ENCODE measurements at regions not wholly inside any gene's neighbourhood (a gene's known extent, or its start where the extent isn't known, plus 50 kb on each side); places are given as distances from the start of the nearest gene placed in this dataset.
"Not testable (repeated sequence)": the region's sequence is repeated elsewhere in the genome, so short reads cannot be mapped to it uniquely, and the experiment has no call there.

DNA sequence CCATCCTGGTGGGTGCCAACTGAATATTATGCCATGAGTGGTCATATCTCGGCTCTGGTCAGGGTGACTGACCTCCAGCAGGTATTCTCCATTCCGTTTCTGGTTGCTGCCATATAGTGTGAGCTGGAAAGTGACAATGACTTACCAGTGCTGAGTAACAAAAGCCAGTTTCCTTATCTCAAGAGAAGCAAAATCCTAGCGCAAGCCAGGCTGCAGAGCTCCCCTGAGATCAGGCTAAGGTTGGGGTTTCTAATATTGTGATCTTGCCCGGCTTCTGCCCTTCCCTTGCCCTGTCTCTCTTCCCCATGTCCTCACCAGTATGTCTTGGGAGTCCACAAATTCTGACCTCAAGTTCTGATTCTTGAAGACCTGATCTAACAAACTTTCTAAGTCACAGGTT lies 271.3 kb upstream of the SPTLC3 start:
- no peak for DNase-seq (ENCODE audit: low spot score)

DNA sequence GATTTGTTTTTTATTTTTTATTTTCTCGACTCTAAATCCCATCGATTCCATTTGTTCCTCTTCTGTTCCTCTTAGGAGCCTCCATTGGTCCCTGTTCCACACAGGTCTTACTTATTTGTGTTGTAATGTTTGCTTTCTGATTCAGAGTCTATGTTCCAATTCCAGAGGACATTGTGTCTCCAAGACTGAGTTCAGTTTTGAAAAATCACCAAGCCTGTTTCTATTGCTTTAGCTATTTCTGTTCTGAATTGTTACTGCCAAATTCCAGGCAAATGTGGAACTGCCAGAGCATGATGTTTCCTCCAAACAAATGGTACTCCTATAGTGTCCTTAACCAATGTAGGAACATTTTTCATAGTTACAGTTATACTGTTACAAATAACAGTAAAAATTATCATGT lies 270.9 kb upstream of the SPTLC3 start:
- no peak for DNase-seq (ENCODE audit: low spot score)

DNA sequence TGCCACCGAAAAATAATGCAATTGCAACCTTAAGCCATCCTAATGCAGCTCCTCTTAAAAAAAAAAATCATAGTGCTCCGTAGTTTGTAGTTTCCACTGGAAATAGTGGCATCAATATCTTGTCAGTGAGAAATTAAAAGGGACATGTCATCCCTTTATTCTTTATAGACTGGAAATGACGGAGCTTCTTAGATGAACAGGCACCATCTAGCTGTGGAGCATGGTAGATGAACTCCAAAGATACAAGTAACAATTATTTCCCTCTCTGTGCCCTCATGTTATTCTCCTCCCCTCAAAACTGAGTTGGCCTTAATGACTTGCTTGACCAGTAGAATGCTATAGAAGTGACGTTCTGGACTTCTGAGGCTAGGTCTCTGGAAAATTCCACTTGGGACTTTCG lies 268.1 kb upstream of the SPTLC3 start:
- DNase-seq (ENCODE audit: low spot score): no peak

DNA sequence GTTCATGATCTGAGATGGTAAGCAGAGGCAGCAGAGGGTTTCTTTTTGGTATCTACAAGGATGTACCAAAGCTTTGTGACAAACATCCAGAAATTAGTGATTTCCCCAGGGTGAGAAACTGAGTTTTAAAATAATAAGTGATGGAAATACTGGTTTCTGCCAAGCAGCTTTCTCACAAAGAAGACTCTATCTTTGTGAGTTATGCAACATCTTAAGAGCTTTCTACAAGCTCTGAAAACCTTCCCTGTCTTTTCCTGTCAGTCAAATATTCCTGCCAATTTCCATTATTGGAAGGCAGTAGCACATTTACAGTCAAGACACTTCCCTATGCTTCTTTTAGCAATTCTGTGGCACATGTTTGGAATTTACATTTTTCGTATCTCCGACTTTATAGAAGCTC lies 264.7 kb upstream of the SPTLC3 start:
- no peak for DNase-seq (ENCODE audit: low spot score)

DNA sequence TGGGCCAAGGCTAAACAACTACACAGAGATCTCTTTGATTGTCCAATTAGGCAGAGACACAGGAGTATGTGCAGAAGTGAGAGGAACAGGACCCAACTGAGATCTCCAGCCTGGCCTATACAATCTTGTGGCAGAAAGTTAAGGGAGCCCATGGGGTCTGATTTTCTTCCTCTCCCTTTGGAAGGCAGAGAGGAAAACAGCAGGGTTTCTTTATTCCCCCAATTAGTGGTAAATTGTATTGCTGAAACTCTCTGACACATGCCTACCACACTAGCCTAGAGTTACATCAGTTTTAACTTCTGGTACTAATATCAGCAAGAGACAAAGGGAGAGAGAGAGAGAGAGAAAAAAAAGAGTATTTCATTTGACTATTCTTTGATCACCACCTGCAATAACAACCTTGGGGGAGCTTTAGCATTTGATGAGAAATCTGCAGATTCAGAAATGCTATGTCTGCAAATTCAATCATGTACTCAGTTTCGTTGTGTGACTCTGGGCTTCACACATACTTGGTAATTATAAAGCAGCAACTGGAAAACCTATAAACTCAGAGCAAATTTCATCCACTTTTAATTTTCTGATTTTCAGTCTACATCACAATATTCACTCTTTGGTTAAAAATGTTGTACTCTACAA lies 260.3 kb upstream of the SPTLC3 start:
- DNase-seq (ENCODE audit: low spot score): no peak

DNA sequence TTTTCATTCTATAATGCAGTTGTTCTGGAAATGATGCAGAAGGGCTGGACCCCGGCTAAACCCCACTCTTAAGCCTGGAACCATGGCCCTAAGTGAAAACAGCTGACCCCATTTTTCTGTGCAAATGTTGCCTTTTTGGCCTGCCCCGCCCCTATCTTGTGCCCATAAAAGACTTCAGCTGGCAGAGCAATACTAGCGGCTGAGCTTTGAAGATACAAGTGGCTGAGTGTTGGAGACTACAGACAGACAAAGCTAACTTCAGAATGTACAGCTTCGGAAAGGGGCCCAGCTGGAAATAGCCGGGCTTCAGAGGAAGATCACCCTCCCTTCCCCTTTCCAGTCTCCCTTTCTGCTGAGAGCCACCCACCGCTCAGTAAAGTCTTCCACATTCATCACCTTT lies 258.6 kb upstream of the SPTLC3 start:
- DNase-seq (ENCODE audit: low spot score): no peak

DNA sequence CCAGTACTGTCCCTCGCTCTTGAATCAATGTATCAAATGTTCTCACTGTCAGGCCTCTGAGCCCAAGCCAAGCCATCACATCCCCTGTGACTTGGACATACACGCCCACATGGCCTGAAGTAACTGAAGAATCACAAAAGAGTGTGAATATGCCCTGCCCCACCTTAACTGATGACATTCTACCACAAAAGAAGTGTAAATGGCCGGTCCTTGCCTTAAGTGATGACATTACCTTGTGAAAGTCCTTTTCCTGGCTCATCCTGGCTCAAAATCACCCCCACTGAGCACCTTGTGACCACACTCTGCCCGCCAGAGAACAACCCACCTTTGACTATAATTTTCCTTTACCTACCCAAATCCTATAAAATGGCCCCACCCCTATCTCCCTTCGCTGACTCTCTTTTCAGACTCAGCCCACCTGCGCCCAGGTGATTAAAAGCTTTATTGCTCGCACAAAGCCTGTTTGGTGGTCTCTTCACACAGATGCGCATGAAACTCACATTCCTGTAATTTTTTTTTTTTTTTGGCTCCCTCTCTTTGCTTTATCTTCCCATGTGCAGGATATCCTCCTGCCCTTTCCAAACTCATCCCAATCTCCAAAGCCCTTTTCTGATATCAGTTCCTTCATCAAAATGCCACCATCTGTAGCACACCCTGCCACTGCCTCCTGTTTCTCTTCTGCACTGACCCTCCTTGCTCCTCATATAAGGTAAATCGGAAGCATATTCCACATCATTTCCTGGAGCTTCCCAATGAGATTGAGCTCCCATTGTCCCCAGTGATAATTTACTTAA lies 255.7 kb upstream of the SPTLC3 start:
- DNase-seq (ENCODE audit: low spot score): not testable (repeated sequence)

DNA sequence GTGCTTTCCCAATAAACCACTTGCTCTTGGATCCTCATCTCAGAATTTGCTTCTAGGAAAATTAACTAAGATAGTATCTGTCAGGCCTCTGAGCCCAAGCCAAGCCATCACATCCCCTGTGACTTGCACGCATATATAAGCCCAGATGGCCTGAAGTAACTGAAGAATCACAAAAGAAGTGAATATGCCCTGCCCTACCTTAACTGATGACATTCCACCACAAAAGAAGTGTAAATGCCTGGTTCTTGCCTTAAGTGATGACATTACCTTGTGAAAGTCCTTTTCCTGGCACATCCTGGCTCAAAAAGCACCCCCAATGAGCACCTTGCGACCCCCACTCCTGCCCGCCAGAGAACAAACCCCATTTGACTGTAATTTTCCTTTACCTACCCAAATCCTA lies 255.0 kb upstream of the SPTLC3 start:
- not testable (repeated sequence) for DNase-seq (ENCODE audit: low spot score)

DNA sequence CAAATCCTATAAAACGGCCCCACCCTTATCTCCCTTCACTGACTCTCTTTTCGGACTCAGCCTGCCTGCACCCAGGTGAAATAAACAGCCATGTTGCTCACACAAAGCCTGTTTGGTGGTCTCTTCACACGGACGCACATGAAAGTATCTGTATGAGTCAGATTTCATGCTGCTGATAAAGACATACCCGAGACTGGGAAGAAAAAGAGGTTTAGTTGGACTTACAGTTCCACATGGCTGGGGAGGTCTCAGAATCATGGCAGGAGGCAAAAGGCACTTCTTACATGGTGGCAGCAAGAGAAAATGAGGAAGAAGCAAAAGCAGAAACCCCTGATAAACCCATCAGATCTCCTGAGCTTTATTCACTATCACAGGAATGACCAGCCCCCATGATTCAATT lies 249.3 kb upstream of the SPTLC3 start:
- DNase-seq (ENCODE audit: low spot score): not testable (repeated sequence)

DNA sequence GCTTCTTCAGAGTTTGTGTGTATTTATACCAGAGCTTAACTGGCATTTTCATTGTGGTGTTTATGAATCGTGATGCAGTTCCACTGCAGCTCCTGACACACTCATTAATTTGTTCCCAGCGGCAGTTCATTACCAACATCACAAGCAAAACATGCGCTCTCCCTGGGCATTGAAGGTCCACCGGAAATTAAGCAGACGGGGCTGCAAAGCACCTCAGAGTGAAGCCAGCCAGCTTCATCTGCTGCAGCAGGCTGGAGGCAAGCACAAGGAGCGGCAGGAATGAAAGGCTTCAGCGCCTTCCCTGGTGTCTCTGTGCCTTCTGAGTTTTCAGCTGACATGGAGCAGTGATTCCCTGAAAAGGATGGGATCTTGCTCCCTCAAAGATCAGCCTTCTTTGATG lies 246.0 kb upstream of the SPTLC3 start:
- DNase-seq (ENCODE audit: low spot score): no peak

DNA sequence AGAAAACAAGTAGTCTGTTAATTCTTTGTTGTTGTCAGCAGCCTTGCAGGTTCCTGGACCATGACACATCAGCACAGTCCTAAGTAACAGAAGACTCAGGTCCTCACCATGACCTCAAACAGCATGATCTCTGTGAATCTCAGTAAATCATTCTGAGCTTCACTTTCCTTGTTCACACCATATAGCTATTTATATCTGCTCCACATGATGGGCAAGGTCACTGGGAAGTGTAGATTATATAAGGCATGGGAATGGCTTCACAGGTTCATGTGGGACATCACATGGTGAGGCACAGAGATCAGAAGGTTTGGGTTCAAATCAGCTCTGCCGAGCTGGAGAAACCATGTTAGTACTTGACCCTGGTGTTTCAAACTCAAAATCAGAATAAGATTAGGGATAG lies 245.4 kb upstream of the SPTLC3 start:
- no peak for DNase-seq (ENCODE audit: low spot score)

DNA sequence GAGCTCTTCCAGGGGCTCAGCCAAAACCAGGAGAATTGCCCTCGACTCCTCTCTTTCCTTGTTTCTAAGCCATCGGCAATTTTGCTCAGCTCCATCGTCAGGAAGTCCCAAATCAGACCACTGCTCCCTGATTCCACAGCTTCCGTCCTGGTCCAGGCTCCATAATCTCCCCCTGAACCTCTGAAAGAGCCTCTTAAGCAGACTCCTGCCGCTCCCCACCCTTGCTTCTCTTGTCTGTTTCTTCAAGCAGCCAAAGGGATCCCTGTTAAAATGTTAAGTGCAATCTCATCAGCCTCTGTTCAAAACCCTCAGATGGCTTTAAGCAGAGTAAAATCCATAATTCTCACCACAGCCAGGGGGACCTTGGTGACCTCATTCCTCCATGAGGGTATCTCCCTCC lies 244.7 kb upstream of the SPTLC3 start:
- no peak for DNase-seq (ENCODE audit: low spot score)

DNA sequence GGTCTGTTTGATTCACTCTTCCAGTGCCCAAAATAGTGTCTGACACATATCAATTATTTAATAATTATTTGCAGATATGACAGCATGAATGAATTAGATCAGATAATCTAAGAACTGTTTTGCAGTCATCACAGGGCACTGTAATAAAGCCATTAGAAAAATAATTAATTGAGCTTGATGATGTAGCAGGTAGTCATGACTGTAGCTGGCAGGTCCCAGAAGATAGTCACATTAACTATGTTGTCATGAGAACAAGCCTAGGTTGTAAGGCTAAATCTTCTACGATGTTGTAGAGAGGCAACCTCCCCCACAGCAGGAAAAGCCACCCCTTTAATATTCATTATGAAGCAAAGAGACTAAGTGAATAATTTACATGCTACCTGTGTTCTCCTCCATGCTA lies 243.9 kb upstream of the SPTLC3 start:
- no peak for DNase-seq (ENCODE audit: low spot score)

DNA sequence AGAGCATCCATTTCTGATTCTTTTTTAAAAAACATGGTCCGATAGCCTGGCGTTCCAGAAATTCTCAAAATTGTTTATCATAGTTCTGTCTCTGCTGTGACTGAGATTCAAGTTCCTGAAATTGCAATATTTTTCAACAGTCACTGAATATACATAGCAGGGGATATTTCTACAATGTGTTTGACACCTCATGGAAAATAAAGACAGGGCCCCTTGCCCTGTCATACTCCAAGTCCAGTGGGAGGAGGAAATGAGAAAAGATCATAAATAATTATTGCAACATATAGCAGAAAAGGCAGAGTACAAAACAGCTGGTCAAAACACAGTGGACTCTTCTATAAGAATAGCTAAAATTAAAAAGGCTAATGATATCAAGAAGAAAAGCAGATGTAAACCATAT lies 234.8 kb upstream of the SPTLC3 start:
- no peak for DNase-seq (ENCODE audit: low spot score)

DNA sequence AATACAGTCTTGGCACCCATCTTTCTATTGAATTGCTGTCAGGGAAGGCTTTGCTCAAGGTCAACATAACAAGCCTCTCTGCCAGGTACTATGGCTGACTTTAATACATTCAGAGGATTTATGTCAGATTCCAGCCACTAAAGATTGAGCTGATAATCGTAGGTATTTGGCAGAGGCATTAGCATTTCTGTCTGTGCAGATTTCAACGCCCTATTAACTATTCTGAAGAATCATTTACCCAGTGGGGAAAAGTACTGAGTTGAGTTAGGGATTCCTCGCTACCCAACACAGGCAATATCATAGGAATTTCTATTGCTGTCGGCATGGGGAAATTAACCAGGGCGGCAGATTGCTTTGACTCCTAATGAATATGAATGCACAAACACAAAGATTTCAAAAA lies 233.7 kb upstream of the SPTLC3 start:
- no peak for DNase-seq (ENCODE audit: low spot score)

DNA sequence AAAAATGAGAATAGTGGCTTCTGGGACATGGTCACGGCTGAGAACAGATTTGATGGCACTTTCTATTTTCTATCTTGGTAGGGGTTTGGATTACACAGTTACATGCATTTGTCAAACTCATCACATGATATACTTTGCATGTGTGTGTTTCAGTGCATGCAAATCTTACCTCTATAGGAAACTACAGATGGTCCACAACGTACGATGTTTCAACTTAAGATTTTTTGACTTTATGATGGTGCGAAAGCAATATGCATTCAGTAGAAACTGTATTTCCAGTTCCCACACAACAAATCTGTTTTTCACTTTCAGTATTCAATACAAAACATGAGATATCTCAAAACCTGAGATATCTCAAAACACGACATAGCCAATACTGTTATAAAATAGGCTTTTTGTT lies 231.8 kb upstream of the SPTLC3 start:
- DNase-seq (ENCODE audit: low spot score): no peak

DNA sequence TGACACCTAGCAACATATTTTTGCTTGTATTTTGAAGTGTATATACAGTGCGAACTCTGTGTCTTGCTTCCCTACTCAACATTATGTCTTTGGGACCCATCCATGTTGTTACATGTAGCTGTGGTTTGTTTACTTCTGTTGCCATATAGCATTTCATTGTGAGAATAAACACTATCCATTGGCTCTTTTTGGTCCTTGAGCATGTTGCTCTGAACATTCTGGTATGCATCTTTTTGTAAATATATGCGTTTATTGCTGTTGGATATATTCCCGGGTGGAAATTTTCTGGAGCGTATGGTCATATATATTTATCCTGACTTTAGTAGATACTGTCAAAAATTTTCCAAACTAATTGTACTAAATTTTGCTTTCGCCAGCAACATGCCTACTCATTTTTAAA lies 222.5 kb upstream of the SPTLC3 start:
- no peak for DNase-seq (ENCODE audit: low spot score)

DNA sequence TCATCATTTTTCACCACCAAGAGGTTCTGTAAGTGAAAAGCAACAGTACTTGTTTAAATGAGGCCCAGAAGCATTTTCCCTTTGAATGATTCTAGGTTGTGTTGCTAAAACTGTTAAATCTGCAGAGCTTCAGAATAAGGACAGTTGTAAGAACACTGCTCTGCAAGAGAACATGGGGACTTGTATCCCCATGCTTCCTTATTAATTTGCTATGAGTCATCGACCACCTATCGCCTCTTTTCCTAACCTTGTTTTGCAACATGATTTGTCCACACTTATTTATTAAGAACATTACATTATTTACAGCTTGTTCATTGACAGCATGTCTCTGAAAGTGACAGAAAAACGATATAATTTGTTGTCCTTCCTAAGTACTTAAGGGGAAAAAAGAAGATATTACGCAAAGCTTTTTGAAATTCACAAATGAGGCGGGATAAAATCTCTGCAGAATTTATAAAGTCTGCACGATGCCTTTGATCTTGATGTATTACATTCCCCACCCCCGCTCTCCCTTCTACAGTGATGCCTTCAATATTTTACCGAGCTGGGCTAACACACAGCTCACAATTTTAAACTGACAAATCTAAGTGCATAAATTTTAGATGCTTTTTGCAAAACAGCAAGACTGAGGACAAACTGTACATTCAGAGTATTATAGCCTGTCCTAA lies 220.0 kb upstream of the SPTLC3 start:
- no peak for DNase-seq (ENCODE audit: low spot score)

DNA sequence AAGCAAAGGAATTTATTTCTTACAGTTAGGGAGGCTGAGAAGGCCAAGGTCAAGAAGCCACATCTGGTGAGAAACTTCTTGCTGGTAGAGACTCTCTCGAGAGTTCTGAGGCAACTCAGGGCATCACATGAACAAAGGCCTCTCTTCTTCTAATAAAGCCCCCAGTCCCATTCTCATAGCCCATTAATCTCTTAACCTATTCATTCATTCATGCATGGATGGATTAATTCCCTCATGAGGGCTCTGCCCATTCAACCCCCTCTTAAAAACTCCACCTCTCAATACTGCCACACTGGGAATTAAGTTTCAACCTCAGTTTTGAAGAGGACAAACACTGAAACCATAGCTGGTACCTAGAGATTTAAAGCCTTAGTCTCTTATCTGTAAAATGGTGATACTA lies 217.9 kb upstream of the SPTLC3 start:
- DNase-seq (ENCODE audit: low spot score): no peak

DNA sequence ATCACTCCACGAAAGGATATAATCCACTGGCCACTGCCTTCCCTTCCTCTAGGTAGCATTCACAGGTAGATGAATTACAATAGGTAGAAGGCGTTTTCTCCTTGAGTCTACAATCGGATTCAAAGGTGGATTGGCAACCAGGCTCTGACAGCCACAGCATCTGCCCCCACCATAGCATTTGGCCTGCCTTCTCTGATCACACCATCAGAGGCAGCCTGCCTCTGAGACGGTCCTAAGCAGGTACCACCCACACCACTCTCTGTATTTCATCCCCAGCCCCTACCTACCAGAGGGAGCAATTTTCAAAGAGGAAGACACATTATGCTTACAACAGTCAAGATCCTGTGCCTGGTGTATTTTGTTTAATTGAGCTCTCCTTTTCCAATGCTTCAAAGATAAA lies 210.5 kb upstream of the SPTLC3 start:
- no peak for DNase-seq (ENCODE audit: low spot score)

DNA sequence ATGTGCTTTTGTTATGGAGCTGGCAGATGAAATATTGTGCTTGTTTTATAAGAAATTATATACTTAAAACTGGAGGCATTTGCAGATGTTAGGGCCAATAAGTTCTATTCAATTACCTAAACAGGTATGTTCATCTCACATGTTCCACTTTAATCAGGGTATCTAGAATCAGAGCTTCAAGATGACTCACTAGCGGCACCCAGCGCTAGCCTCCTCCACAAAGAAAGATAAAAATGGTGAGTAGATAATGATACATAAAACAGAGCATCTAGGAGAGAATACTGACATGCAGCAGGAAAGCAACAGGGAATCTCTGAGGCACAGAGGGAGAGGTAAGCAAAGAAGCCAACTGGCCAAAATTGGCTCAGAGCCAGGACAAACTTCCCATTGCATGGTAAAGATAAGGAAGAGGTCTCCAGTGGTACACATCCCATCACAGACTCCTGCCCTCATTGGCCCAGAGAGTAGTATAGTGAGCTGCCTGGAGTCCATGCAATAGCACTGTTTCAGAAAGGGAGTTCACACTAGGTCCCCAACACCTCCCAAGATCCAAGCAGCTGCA lies 200.7 kb upstream of the SPTLC3 start:
- no peak for DNase-seq (ENCODE audit: low spot score)

DNA sequence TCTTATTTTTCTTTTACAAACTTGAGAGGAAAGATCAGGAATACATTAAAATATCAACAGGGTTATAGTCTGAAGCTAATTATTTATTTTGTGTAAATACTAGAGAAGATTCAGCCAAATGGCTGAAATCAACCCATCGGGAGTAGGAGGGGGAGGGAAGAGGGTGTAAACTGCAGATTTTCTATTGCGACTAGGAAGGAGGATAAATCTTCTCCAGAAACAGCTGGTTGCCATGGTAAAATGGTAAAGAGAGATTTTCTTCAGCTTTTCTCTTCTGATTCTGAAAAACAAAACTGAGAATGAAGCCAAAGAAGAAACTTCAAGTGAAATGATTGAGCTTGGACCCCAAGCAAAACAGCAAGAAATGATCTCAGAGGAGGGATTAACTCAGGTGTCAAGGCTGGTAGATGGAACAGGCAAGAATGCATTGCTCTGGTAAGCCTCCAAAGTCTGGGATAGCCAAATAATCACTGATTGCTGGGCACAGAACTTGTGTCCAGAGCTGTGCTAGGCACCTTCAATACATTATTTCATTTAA lies 193.5 kb upstream of the SPTLC3 start:
- DNase-seq (ENCODE audit: low spot score): no peak

All from left forelimb (tissue), 1 donor.